ENCODE measurements at regions not wholly inside any gene's neighbourhood (a gene's known extent, or its start where the extent isn't known, plus 50 kb on each side); places are given as distances from the start of the nearest gene placed in this dataset.
"Not testable (repeated sequence)": the region's sequence is repeated elsewhere in the genome, so short reads cannot be mapped to it uniquely, and the experiment has no call there.

DNA sequence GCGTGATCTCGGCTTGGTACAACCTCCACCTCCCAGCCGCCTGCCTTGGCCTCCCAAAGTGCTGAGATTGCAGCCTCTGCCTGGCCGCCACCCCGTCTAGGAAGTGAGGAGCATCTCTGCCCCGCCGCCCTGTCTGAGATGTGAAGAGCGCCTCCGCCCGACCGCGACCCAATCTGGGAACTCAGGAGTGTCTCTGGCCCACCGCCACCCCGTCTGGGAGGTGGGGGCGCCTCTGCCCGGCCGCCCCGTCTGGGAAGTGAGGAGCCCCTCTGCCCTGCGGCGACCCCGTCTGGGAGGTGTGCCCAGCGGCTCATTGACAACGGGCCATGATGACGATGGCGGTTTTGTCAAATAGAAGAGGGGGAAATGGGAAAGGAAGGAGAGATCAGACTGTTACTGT, 591.2 kb downstream of the KCTD12 start:
- H3K27ac ChIP-seq (replicated peaks); DNase-seq (ENCODE audit: low read depth in 1 of 2, low spot score in 1 of 2); H3K27me3 ChIP-seq (ENCODE audit: insufficient read depth, poor library complexity, severe bottlenecking); H3K4me3 ChIP-seq (replicated peaks; ENCODE audit: insufficient read depth, low read length): not testable (repeated sequence)

GRCh38 chr13:76293751-76294150, 592.5 kb downstream of the KCTD12 start:
- no peak overlapping the region for H3K27ac ChIP-seq (replicated peaks)
- DNase-seq (ENCODE audit: low read depth in 1 of 2, low spot score in 1 of 2): no peak

GRCh38 chr13:76293346-76293745, 592.9 kb downstream of the KCTD12 start:
- Histone ChIP-seq H3K27me3 (ENCODE audit: insufficient read depth, poor library complexity, severe bottlenecking) (no peaks in the 10 kb centered on the region), H3K27ac (replicated peaks) (no peak overlapping the region), H3K4me3 (replicated peaks; ENCODE audit: insufficient read depth, low read length) (no peak overlapping the region)
- TF ChIP-seq POLR2AphosphoS5 (IDR thresholded peaks at IDR 0.05; ENCODE audit: low read depth): no peak
- no peak for TF ChIP-seq GABPA (IDR thresholded peaks at IDR 0.05; ENCODE audit: low read depth)
- TF ChIP-seq, protein P1, sequence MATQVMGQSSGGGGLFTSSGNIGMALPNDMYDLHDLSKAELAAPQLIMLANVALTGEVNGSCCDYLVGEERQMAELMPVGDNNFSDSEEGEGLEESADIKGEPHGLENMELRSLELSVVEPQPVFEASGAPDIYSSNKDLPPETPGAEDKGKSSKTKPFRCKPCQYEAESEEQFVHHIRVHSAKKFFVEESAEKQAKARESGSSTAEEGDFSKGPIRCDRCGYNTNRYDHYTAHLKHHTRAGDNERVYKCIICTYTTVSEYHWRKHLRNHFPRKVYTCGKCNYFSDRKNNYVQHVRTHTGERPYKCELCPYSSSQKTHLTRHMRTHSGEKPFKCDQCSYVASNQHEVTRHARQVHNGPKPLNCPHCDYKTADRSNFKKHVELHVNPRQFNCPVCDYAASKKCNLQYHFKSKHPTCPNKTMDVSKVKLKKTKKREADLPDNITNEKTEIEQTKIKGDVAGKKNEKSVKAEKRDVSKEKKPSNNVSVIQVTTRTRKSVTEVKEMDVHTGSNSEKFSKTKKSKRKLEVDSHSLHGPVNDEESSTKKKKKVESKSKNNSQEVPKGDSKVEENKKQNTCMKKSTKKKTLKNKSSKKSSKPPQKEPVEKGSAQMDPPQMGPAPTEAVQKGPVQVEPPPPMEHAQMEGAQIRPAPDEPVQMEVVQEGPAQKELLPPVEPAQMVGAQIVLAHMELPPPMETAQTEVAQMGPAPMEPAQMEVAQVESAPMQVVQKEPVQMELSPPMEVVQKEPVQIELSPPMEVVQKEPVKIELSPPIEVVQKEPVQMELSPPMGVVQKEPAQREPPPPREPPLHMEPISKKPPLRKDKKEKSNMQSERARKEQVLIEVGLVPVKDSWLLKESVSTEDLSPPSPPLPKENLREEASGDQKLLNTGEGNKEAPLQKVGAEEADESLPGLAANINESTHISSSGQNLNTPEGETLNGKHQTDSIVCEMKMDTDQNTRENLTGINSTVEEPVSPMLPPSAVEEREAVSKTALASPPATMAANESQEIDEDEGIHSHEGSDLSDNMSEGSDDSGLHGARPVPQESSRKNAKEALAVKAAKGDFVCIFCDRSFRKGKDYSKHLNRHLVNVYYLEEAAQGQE (IDR thresholded peaks at IDR 0.05; ENCODE audit: insufficient replicate concordance, low read depth): no peak
- no peak for TF ChIP-seq CTCF (IDR thresholded peaks at IDR 0.05; ENCODE audit: insufficient read depth, low read length)
- TF ChIP-seq SPI1 (IDR thresholded peaks at IDR 0.05; ENCODE audit: borderline replicate concordance, low read depth): no peak
- no peak for DNase-seq (ENCODE audit: low read depth in 1 of 2, low spot score in 1 of 2)

More at GRCh38 chr13:76293751-76294150, 592.5 kb downstream of the KCTD12 start:
- no peaks in the 10 kb centered on the region for H3K27me3 ChIP-seq (ENCODE audit: insufficient read depth, poor library complexity, severe bottlenecking)
- no peak overlapping the region for H3K4me3 ChIP-seq (replicated peaks; ENCODE audit: insufficient read depth, low read length)
- TF ChIP-seq POLR2AphosphoS5 (IDR thresholded peaks at IDR 0.05; ENCODE audit: low read depth): no peak
- TF ChIP-seq GABPA (IDR thresholded peaks at IDR 0.05; ENCODE audit: low read depth): no peak
- TF ChIP-seq SPI1 (IDR thresholded peaks at IDR 0.05; ENCODE audit: borderline replicate concordance, low read depth): no peak
- TF ChIP-seq, protein P1 (IDR thresholded peaks at IDR 0.05; ENCODE audit: insufficient replicate concordance, low read depth): no peak
- TF ChIP-seq CTCF (IDR thresholded peaks at IDR 0.05; ENCODE audit: insufficient read depth, low read length): no peak

DNA sequence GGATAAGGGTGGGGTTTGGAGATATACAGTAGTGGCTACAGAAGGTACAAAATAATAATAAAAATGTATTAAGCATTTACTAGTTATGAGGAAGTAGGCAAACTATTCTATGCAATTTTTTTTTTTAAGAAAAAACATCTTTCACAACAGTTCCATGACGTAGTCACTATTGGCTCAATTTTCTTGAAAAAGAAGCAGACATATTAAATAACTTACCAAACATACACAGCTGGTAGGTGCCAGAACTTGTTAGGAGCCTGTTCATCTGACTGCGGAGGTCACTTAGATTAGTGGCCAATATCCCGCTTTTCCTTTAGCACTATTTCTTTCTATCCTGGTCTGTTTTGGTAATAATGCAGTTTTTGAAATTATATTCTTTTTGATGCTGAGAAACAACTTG, 593.5 kb downstream of the KCTD12 start:
- TF ChIP-seq CTCF (IDR thresholded peaks at IDR 0.05; ENCODE audit: insufficient read depth, low read length): no peak
- TF ChIP-seq, protein P1 (IDR thresholded peaks at IDR 0.05; ENCODE audit: insufficient replicate concordance, low read depth): no peak
- Histone ChIP-seq H3K27ac (replicated peaks) (no peak overlapping the region), H3K4me3 (replicated peaks; ENCODE audit: insufficient read depth, low read length) (no peak overlapping the region), H3K27me3 (ENCODE audit: insufficient read depth, poor library complexity, severe bottlenecking) (no peaks in the 10 kb centered on the region)
- DNase-seq (ENCODE audit: low read depth in 1 of 2, low spot score in 1 of 2): no peak
